HG03432 (cell line): ENCODE measurements at regions not wholly inside any gene's neighbourhood (a gene's known extent, or its start where the extent isn't known, plus 50 kb on each side); places are given as distances from the start of the nearest gene placed in this dataset.

ENCODE experiments used
- ATAC-seq: cut with Tn5 transposase; IDR thresholded peaks from one replicate; pipeline ENCODE4 v1.9.1; 2021; ENCODE audit warnings: mild to moderate bottlenecking, moderate library complexity; ENCODE audit not compliant: unreplicated experiment

GRCh38 chr9:129507805-129508204 lies 113.1 kb downstream of the C9orf50 start:
- no peak for ATAC-seq

DNA sequence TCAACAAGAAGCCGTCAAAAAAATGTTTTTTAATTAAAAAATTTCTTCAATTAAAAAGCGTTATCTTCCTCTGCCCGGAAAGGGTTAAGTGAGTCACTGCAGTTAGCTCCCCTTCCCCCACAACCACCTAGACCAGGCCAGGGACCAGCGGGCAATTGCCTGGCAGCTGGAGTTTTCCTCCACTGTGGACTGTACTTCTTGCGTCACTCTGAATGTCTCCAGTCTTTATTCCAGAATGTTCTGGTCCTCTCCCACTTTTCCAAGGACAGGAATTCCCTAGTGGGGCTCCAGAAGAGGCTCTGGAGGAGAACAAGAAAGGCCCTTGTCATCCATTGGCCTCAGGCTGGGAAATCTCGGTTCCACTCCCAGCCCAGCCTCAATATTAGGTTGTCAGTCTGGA lies 114.0 kb downstream of the C9orf50 start:
- no peak for ATAC-seq

GRCh38 chr9:129506041-129506440 lies 114.9 kb downstream of the C9orf50 start:
- ATAC-seq: no peak

GRCh38 chr9:129505270-129505902 lies 115.5 kb downstream of the C9orf50 start:
- no peak for ATAC-seq

GRCh38 chr9:129504404-129504803 lies 116.5 kb downstream of the C9orf50 start:
- ATAC-seq: no peak

GRCh38 chr9:129501771-129502319 lies 119.1 kb downstream of the C9orf50 start:
- no peak for ATAC-seq

DNA sequence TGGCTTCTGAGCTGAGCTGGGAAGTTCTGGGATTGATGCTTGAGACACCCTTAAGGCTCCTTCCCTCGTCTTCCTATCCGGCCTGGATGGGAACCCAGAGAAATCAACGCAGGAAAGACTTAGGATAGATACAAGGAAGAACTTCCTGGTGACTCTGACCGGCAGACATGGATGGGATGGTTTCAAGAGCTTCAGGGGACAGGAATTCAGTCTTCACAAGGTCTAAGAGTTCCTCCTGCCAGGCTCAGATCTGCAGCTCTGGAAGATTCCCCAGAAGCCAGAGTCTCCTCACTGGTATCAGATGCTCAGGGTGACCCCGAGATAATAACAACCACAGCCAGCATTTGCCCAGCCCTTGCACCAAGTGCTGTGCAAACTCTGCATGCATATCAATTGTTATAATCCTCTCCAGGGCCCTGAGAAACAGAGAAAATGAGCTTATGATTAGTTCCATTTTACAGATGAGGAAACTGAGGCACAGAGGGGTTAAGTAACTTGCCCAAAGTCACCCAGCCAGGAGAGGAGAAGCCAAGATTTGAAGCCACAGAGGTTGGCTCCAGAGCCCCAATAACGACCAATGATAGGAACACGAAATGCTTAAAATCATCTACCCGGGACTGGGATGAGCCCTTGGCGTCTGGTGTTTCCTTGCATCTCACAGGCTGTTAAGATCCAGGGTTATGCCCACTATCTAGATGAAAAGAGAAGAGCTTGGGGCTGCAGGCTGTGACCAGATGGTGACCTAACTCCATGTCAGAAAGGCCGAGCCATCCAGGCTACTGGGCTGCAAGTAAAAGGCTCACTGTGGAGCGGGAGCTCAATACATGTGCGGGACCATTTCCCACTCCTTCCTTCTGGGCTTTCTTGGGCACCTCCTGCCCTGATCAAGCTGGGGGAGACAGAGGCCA lies 119.8 kb downstream of the C9orf50 start:
- ATAC-seq: no peak

DNA sequence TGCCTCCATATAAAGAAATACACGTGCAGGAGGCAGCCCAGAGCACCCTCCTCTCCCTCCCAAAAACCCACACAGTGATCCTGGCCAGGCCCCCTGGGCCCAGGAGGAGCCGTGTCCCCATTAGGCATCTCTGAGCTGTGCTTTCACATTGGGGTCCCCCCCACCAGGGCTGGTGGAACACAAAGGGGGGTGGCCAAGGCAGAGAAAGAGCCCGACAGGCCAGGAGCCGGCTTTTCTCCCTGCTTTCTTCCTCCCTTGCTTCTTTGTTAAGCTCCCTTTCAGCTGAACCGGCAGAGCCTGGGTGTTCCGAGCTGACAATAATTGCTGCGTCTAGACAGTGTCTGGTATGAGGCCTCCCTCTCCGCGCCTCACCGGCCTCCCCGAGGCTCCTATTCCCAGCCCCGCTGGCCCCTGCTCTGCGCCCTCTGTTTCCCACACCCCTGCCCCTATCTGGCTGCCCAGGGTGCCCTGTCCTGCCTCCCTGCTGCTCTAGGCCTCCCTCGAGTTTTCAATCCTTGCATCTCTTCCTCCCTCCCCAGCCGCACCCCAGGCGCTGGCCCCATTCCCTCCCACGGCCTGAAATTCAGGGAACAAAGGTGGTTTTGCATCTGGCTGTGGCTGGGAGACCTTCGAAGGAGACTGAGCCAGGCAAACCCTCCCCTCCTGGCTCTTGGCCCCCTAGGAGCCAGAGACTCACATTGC lies 120.6 kb downstream of the C9orf50 start:
- no peak for ATAC-seq

GRCh38 chr9:129498451-129499384 lies 122.2 kb downstream of the C9orf50 start:
- ATAC-seq: no peak

DNA sequence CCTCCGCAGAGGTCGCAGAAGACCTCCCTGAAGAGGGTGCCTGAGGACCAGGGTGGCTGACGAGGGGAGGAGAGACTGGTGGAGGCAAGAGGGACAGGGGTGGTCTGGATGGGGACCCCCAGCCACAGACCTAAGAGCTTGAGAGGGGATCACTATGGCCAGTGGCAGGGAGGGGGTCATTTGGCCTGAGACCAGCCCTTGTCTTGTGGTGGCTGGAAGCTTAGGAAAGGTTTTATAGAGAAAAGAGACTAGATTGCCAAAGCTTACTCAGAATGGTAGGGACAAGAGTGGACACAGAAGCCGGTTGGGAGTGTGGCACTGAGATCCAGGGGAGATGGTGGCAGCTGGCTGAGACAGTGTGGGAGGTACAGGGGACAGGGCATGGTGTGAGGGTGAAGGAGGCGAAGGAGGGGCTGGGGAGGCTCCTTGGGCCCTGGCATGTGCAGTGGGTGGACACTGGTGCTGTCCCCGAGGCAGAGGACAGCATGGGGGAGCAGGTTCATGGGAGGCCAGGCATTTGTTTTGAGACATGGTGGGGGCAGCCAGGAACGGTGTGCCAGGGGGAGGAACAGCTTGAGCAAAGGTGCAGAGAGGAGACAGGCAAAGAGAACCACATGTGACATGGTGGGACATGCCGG lies 123.0 kb downstream of the C9orf50 start:
- no peak for ATAC-seq

- ATAC-seq: no peak
Observed at GRCh38 chr9:129497005-129497812, 123.7 kb downstream of the C9orf50 start.

- peak; percentile 55 for ATAC-seq
Observed at GRCh38 chr9:129496473-129497004, 124.4 kb downstream of the C9orf50 start.

- peak; percentile 47 for ATAC-seq
Observed at GRCh38 chr9:129495620-129496472, 125.1 kb downstream of the C9orf50 start.

GRCh38 chr9:129494113-129494789 lies 126.7 kb downstream of the C9orf50 start:
- ATAC-seq: no peak

GRCh38 chr9:129493706-129494047 lies 127.2 kb downstream of the C9orf50 start:
- no peak for ATAC-seq

DNA sequence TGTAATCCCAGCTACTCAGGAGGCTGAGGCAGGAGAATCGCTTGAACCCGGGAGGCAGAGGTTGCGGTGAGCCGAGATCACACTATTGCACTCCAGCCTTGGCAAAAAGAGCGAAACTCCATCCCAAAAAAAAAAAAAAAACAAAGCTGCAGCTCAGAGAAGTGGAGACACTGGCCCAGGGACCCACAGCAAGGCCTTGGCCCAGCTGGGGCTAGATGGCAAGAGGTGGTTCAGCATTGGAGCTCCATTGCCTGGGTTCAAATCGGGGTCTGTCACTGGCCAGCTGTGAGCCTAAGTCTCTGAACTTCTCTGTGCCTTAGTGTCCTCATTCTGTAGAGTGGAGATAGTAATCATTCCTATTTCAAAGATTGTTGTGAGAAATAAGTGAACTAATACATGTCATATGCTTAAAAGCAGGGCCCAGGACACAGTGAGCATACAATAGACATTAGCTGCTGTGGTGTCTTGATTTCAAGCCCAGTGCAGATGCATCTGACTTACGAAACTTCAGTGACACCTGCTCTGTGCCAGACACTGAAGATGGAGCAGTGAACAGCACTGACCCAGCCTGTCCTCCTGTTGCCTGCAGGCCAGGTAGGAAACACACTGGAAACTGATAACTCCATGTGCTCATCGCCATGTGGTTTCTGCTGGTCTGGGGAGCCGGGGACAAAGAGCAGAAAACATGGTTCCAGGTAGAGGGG lies 127.7 kb downstream of the C9orf50 start:
- no peak for ATAC-seq

- ATAC-seq: no peak
Observed at GRCh38 chr9:129491487-129491855, 129.4 kb downstream of the C9orf50 start.
